Central memory CD8-positive, alpha-beta T cell (primary cell): ENCODE measurements at regions not wholly inside any gene's neighbourhood (a gene's known extent, or its start where the extent isn't known, plus 50 kb on each side); places are given as distances from the start of the nearest gene placed in this dataset.
"Not testable (repeated sequence)": the region's sequence is repeated elsewhere in the genome, so short reads cannot be mapped to it uniquely, and the experiment has no call there.

ENCODE experiments used
- ATAC-seq: fragments of 150-1000 bp; cut with Tn5 transposase; replicated peaks from 2 replicates; pipeline ENCODE4 v1.10.0; 2022; ENCODE audit warnings: mild to moderate bottlenecking, moderate FRiP score, moderate number of reproducible peaks; ENCODE audit not compliant: poor library complexity, severe bottlenecking; ENCODE audit errors: extremely low read depth
- DNase-seq, 2 donors: peaks; one replicate each; pipeline ENCODE4 v3.0.0; 2021; ENCODE audit warnings: low spot score in 2 of 2
- H3K27ac Mint-ChIP-seq: one replicate; pipeline ENCODE4 v1.8.0; 2022; ENCODE audit warnings: low read depth, mild to moderate bottlenecking, moderate library complexity, mixed read lengths
- H3K27me3 Mint-ChIP-seq: one replicate; pipeline ENCODE4 v1.8.0; 2022; ENCODE audit warnings: mixed read lengths
- H3K36me3 Mint-ChIP-seq: one replicate; pipeline ENCODE4 v1.8.0; 2022; ENCODE audit warnings: mild to moderate bottlenecking, moderate library complexity, mixed read lengths; ENCODE audit not compliant: insufficient read depth
- H3K4me1 Mint-ChIP-seq: one replicate; pipeline ENCODE4 v1.8.0; 2022; ENCODE audit warnings: mixed read lengths
- H3K4me3 Mint-ChIP-seq: one replicate; pipeline ENCODE4 v1.8.0; 2022; ENCODE audit warnings: mild to moderate bottlenecking, moderate library complexity, mixed read lengths
- H3K9me3 Mint-ChIP-seq: one replicate; pipeline ENCODE4 v1.8.0; 2022; ENCODE audit warnings: mixed read lengths

DNA sequence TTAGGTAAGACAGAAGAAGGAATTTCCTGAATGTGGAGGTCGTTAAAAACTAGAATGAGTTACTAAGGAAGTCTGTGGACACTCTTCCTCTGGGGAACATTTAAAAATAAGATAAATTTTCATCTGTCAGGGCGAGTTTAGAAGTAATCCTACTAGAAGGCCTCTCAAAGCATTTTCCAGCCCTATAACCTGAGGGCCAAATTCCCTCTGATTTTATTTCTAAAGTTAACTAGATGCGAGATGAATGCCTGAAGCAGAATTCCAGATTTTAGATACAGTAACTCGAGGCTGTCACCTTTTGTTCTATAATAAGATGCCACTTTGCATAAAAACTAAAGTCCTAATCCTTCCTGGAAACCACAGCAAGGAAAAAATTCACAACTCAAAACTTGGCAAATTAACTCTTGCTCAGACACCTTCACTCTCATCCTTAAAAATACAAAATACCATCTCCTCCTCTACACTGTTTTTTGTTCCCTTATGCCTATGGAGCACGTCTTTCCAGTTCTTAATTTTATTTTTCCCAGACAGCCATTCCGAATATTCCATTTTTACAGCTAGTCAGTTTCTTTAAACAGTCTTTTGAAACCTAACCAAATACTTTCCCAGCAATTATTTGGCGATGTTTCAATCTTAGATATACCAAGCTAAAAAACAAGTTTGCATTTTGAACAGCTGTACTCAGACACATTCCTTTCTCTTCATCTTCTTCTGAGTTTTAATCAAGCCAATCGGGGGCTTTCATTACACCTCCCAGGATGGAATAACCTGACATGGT is 420.7 kb upstream of the NFE2L3 start:
- Mint-ChIP-seq H3K4me3 (no peak overlapping the region), H3K9me3 (no peaks in the 10 kb centered on the region), H3K27ac (no peak overlapping the region), H3K36me3 (no peaks in the 10 kb centered on the region), H3K4me1 (no peaks in the 10 kb centered on the region), H3K27me3 (peaks cover 43% of the 10 kb centered on the region)
- DNase-seq (no peak), ATAC-seq (no peak)

GRCh38 chr7:25731846-25732245 is 420.2 kb upstream of the NFE2L3 start:
- Mint-ChIP-seq H3K36me3 (no peaks in the 10 kb centered on the region), H3K4me1 (no peaks in the 10 kb centered on the region), H3K4me3 (no peak overlapping the region), H3K27ac (no peak overlapping the region), H3K27me3 (peaks cover 43% of the 10 kb centered on the region), H3K9me3 (no peaks in the 10 kb centered on the region)
- no peak for ATAC-seq
- DNase-seq, result no peak

DNA sequence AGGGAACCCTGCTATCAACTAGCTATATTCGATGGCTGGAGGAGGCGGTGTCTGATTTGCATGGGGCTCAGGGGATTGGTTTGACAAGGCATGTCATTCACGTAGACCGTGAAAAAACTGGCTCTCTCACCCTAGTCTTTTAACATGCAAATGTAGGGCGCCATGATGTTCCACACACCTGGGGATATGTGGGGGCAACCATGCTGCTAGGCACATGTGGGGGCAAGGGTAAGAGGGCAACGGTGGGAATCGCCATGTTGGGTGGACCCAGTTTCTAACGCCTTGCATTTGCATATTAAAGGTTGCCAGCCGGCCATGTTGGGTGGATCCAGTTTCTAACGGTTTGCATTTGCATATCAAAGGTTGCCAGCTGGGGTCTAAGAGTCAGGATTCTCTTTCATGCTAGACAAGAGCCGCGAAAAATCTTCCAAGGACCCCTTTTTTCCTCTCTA is 419.2 kb upstream of the NFE2L3 start:
- Mint-ChIP-seq H3K27ac (no peak overlapping the region), H3K4me1 (no peaks in the 10 kb centered on the region), H3K4me3 (no peak overlapping the region), H3K9me3 (no peaks in the 10 kb centered on the region), H3K27me3 (peaks cover 48% of the 10 kb centered on the region), H3K36me3 (no peaks in the 10 kb centered on the region)
- no peak for DNase-seq
- no peak for ATAC-seq

GRCh38 chr7:25735674-25736242 is 416.2 kb upstream of the NFE2L3 start:
- no peaks in the 10 kb centered on the region for H3K4me1 Mint-ChIP-seq
- peaks cover 46% of the 10 kb centered on the region for H3K27me3 Mint-ChIP-seq
- H3K9me3 Mint-ChIP-seq, result no peaks in the 10 kb centered on the region
- H3K27ac Mint-ChIP-seq, result no peak overlapping the region
- no peaks in the 10 kb centered on the region for H3K36me3 Mint-ChIP-seq
- no peak for ATAC-seq
- no peak overlapping the region for H3K4me3 Mint-ChIP-seq
- DNase-seq, result no peak

- no peaks in the 10 kb centered on the region for H3K36me3 Mint-ChIP-seq
- H3K4me3 Mint-ChIP-seq, result no peak overlapping the region
- no peak overlapping the region for H3K27ac Mint-ChIP-seq
- peaks cover 46% of the 10 kb centered on the region for H3K27me3 Mint-ChIP-seq
- ATAC-seq (no peak), DNase-seq (no peak)
- no peaks in the 10 kb centered on the region for H3K4me1 Mint-ChIP-seq
- H3K9me3 Mint-ChIP-seq, result no peaks in the 10 kb centered on the region
Measured at GRCh38 chr7:25738528-25738927, 413.5 kb upstream of the NFE2L3 start.

DNA sequence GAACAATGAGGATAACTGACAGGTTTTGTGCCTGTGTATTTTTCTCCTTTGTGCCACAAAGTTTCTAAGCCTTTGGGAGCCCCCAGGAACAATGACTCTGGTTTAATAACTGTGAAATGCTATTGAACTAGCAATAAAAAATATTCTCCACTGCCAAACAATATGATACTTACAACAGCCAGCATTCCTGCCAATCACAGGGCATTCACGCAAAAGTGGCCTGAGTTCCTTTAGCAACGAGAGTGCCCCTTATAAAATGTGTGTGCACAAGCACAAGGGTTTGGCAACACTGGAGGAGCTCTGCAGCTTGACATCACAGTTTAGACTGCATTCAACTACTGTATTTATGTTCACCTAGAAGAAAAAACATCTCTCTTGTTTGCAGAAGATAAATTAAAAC is 412.9 kb upstream of the NFE2L3 start:
- Mint-ChIP-seq H3K4me1 (no peaks in the 10 kb centered on the region), H3K27me3 (peaks cover 39% of the 10 kb centered on the region), H3K9me3 (no peaks in the 10 kb centered on the region), H3K36me3 (no peaks in the 10 kb centered on the region), H3K27ac (no peak overlapping the region), H3K4me3 (no peak overlapping the region)
- ATAC-seq (no peak), DNase-seq (no peak)

- Mint-ChIP-seq H3K27me3 (peaks cover 9% of the 10 kb centered on the region), H3K4me3 (no peak overlapping the region), H3K27ac (no peak overlapping the region), H3K36me3 (no peaks in the 10 kb centered on the region), H3K4me1 (no peaks in the 10 kb centered on the region), H3K9me3 (no peaks in the 10 kb centered on the region)
- DNase-seq, result no peak
- ATAC-seq, result no peak
Measured at GRCh38 chr7:25742316-25742715, 409.7 kb upstream of the NFE2L3 start.

- H3K4me3 Mint-ChIP-seq, H3K9me3 Mint-ChIP-seq, ATAC-seq, H3K27me3 Mint-ChIP-seq, H3K27ac Mint-ChIP-seq, DNase-seq, H3K4me1 Mint-ChIP-seq, H3K36me3 Mint-ChIP-seq: not testable (repeated sequence)
Measured at GRCh38 chr7:25743670-25744451, 408.1 kb upstream of the NFE2L3 start.

DNA sequence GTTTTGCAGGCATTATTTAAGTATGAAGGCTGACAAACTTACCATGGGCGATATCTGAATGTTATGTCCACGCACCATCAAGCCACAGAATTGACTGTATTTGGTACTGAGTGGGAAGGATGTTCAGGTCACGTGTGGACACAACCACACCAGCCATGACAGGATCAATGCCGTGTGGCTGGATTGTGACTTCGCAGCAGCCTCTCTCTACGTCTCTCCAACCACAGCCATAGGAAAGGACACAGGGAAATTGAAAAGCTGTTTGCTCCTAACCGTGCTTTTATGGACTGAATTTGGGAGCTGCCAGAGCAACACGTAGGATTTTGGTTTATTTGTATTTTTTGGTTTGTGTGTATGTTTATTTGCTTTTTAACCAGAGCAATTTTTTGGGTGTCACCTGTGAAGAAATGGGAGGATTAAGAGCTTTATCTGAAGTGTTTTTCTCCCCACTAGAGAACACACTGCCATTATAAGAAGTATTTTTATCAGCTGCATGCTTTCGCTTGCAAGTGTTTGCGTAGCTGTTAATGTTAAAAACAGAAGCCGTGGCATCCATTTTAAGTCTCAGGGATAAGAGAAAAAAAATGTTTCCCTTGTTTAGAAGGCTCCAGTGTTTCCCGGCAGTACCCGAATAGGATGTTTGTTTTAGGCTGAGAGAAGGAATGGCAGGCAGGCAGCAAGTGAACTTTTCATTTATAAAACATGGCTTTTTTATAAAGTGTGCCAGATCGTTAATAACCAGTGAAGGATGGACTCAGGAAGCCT is 401.1 kb upstream of the NFE2L3 start:
- DNase-seq, result no peak
- Mint-ChIP-seq H3K27ac (no peak overlapping the region), H3K9me3 (no peaks in the 10 kb centered on the region), H3K36me3 (no peaks in the 10 kb centered on the region), H3K27me3 (peaks cover 36% of the 10 kb centered on the region), H3K4me1 (no peaks in the 10 kb centered on the region), H3K4me3 (no peak overlapping the region)
- ATAC-seq, result no peak

- DNase-seq, result no peak
- peaks cover 36% of the 10 kb centered on the region for H3K27me3 Mint-ChIP-seq
- H3K27ac Mint-ChIP-seq, result no peak overlapping the region
- H3K9me3 Mint-ChIP-seq, result no peaks in the 10 kb centered on the region
- ATAC-seq, result no peak
- H3K36me3 Mint-ChIP-seq, result no peaks in the 10 kb centered on the region
- H3K4me3 Mint-ChIP-seq, result no peak overlapping the region
- H3K4me1 Mint-ChIP-seq, result no peaks in the 10 kb centered on the region
Measured at GRCh38 chr7:25752154-25752553, 399.8 kb upstream of the NFE2L3 start.

DNA sequence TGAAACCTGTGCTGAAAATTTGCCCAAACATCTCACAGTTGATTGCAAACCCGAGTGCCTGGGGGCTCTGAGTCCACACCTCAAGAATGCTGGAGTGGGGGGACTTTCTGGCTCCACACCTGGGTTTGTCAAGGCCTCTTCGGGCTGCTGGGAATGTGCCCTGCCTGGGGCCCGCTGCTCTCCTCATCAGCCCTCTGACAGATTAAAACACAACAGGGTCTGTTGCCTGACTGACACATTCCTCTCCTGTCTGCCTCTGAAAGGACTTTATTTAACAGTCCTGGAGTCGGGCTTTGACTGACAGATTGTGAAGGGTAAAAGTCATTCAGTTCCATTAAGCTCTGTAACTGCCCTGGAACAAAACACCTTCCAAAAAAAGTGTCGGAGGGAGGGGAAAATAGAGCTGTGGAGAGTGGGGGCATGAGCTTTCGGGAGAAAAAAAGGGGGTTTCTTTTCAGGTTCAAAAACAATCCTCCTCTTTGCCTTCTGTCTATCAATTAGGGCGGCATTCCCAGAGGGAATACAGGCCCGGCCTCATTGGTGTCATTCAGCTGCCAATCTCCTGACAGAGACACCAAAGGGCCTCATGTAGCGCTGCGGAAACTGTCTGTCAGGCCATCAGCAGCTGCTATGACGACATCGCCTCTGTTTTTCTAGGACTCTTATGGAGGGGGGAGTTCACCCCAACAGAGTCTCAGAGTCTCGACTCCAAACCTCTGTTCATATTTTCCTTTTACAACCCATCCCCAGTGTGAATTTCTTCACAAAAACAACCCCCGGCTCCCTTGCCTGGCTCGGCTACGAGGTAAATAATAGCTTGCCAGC is 398.8 kb upstream of the NFE2L3 start:
- H3K4me1 Mint-ChIP-seq, result no peaks in the 10 kb centered on the region
- no peak overlapping the region for H3K27ac Mint-ChIP-seq
- H3K9me3 Mint-ChIP-seq, result no peaks in the 10 kb centered on the region
- H3K27me3 Mint-ChIP-seq, result peaks cover 36% of the 10 kb centered on the region
- ATAC-seq, result no peak
- no peak overlapping the region for H3K4me3 Mint-ChIP-seq
- H3K36me3 Mint-ChIP-seq, result no peaks in the 10 kb centered on the region
- no peak for DNase-seq

- H3K9me3 Mint-ChIP-seq, result no peaks in the 10 kb centered on the region
- H3K27ac Mint-ChIP-seq, result no peak overlapping the region
- DNase-seq (no peak), ATAC-seq (no peak)
- no peak overlapping the region for H3K4me3 Mint-ChIP-seq
- H3K4me1 Mint-ChIP-seq, result no peaks in the 10 kb centered on the region
- peaks cover 36% of the 10 kb centered on the region for H3K27me3 Mint-ChIP-seq
- H3K36me3 Mint-ChIP-seq, result no peaks in the 10 kb centered on the region
Measured at GRCh38 chr7:25753837-25754236, 398.2 kb upstream of the NFE2L3 start.
